Astrocyte (in vitro differentiated cells and primary cell): ENCODE measurements at regions not wholly inside any gene's neighbourhood (a gene's known extent, or its start where the extent isn't known, plus 50 kb on each side); places are given as distances from the start of the nearest gene placed in this dataset.

Source experiments
- DNase-seq: peaks from one replicate; pipeline ENCODE4 v3.0.0-alpha.2; 2010; ENCODE audit warnings: low read depth
- FAIRE-seq: peaks from 2 replicates; lab custom pipeline; 2011; peaks lifted over from hg19 to GRCh38; lab: Jason Lieb, UNC
- H2AFZ ChIP-seq: 2 replicates; pipeline ENCODE4 v1.6.0; 2012; ENCODE audit warnings: low read depth, low read length, inconsistent platforms
- H3K27ac ChIP-seq: 2 replicates; pipeline ENCODE4 v1.5.1; 2011; ENCODE audit warnings: low read depth, low read length, inconsistent platforms
- H3K27me3 ChIP-seq: 2 replicates; pipeline ENCODE4 v1.6.0; 2011; ENCODE audit warnings: low read length, inconsistent platforms; ENCODE audit not compliant: insufficient read depth
- H3K36me3 ChIP-seq: 2 replicates; pipeline ENCODE4 v1.5.1; 2011; ENCODE audit warnings: low read length, inconsistent platforms; ENCODE audit not compliant: insufficient read depth
- H3K4me1 ChIP-seq: 2 replicates; pipeline ENCODE4 v1.5.1; 2011; ENCODE audit warnings: low read length, inconsistent platforms; ENCODE audit not compliant: insufficient read depth
- H3K4me2 ChIP-seq: 2 replicates; pipeline ENCODE4 v1.6.0; 2012; ENCODE audit warnings: low read length, inconsistent platforms
- H3K4me3 ChIP-seq: 2 replicates; pipeline ENCODE4 v1.5.1; 2011; ENCODE audit warnings: low read depth, mild to moderate bottlenecking, low read length, inconsistent platforms; ENCODE audit not compliant: insufficient read depth
- H3K79me2 ChIP-seq: 2 replicates; pipeline ENCODE4 v1.6.0; 2012; ENCODE audit warnings: mild to moderate bottlenecking, low read length, inconsistent platforms; ENCODE audit not compliant: insufficient read depth
- H3K9ac ChIP-seq: 2 replicates; pipeline ENCODE4 v1.6.0; 2012; ENCODE audit warnings: mild to moderate bottlenecking, low read length, inconsistent platforms
- H3K9me3 ChIP-seq: 2 replicates; pipeline ENCODE4 v1.5.1; 2012; ENCODE audit warnings: low read depth, mild to moderate bottlenecking, low read length, inconsistent platforms; ENCODE audit not compliant: insufficient read depth
- H4K20me1 ChIP-seq: 2 replicates; pipeline ENCODE4 v1.6.0; 2012; ENCODE audit warnings: low read length, inconsistent platforms; ENCODE audit not compliant: insufficient read depth
- H3K27ac Mint-ChIP-seq: one replicate; pipeline ENCODE4 v1.8.0; 2021; ENCODE audit warnings: mild to moderate bottlenecking, mixed read lengths; ENCODE audit not compliant: unreplicated experiment
- H3K27me3 Mint-ChIP-seq: one replicate; pipeline ENCODE4 v1.8.0; 2021; ENCODE audit warnings: low read depth, mixed read lengths; ENCODE audit not compliant: unreplicated experiment
- H3K36me3 Mint-ChIP-seq: one replicate; pipeline ENCODE4 v1.8.0; 2021; ENCODE audit warnings: low read depth, mixed read lengths; ENCODE audit not compliant: unreplicated experiment
- H3K4me1 Mint-ChIP-seq: one replicate; pipeline ENCODE4 v1.8.0; 2021; ENCODE audit warnings: low read depth, mixed read lengths; ENCODE audit not compliant: unreplicated experiment
- H3K4me3 Mint-ChIP-seq: one replicate; pipeline ENCODE4 v1.8.0; 2021; ENCODE audit warnings: mild to moderate bottlenecking, moderate library complexity, mixed read lengths; ENCODE audit not compliant: unreplicated experiment
- H3K9me3 Mint-ChIP-seq: one replicate; pipeline ENCODE4 v1.8.0; 2021; ENCODE audit warnings: mild to moderate bottlenecking, mixed read lengths; ENCODE audit not compliant: unreplicated experiment
- CTCF ChIP-seq: IDR thresholded peaks from 2 replicates; pipeline ENCODE4 v1.5.1; 2011; ENCODE audit warnings: low read depth, mild to moderate bottlenecking, inconsistent platforms, low read length, moderate library complexity; ENCODE audit not compliant: insufficient read depth
- EZH2 ChIP-seq: IDR thresholded peaks from 2 replicates; pipeline ENCODE4 v1.6.1; 2012; ENCODE audit warnings: mild to moderate bottlenecking, low read length, inconsistent platforms; ENCODE audit not compliant: insufficient read depth

- Histone ChIP-seq H3K4me2 (no peak overlapping the region), H3K36me3 (no peaks in the 10 kb centered on the region), H2AFZ (no peak overlapping the region), H3K27ac (no peak overlapping the region), H4K20me1 (no peaks in the 10 kb centered on the region), H3K27me3 (peaks cover 22% of the 10 kb centered on the region), H3K4me1 (no peaks in the 10 kb centered on the region), H3K9ac (no peak overlapping the region), H3K79me2 (no peaks in the 10 kb centered on the region), H3K4me3 (no peak overlapping the region), H3K9me3 (no peaks in the 10 kb centered on the region)
- H3K36me3 Mint-ChIP-seq, result no peaks in the 10 kb centered on the region
- no peak overlapping the region for H3K27ac Mint-ChIP-seq
- no peak for FAIRE-seq
- DNase-seq, result peak; percentile 64
- no peak overlapping the region for H3K4me3 Mint-ChIP-seq
- H3K9me3 Mint-ChIP-seq, result peaks cover 3% of the 10 kb centered on the region
- H3K4me1 Mint-ChIP-seq, result no peaks in the 10 kb centered on the region
- peaks cover 83% of the 10 kb centered on the region for H3K27me3 Mint-ChIP-seq
- TF ChIP-seq CTCF, result no peak
- no peak for TF ChIP-seq EZH2
Observed at GRCh38 chr10:78915190-78915518, 153.6 kb upstream of the ZMIZ1 start.

- H3K79me2 ChIP-seq, result no peaks in the 10 kb centered on the region
- Mint-ChIP-seq H3K27ac (no peak overlapping the region), H3K9me3 (peaks cover 3% of the 10 kb centered on the region), H3K4me3 (no peak overlapping the region), H3K4me1 (no peaks in the 10 kb centered on the region), H3K36me3 (no peaks in the 10 kb centered on the region), H3K27me3 (peaks cover 77% of the 10 kb centered on the region)
- no peaks in the 10 kb centered on the region for H3K9me3 ChIP-seq
- TF ChIP-seq CTCF (no peak), EZH2 (no peak)
- H3K27me3 ChIP-seq, result peaks cover 27% of the 10 kb centered on the region
- no peak overlapping the region for H3K4me3 ChIP-seq
- no peak overlapping the region for H3K9ac ChIP-seq
- no peaks in the 10 kb centered on the region for H3K4me1 ChIP-seq
- H3K36me3 ChIP-seq, result no peaks in the 10 kb centered on the region
- FAIRE-seq, result no peak
- H2AFZ ChIP-seq, result no peak overlapping the region
- no peaks in the 10 kb centered on the region for H4K20me1 ChIP-seq
- no peak for DNase-seq
- no peak overlapping the region for H3K4me2 ChIP-seq
- no peak overlapping the region for H3K27ac ChIP-seq
Observed at GRCh38 chr10:78916227-78916626, 152.5 kb upstream of the ZMIZ1 start.

GRCh38 chr10:78919181-78919966, 149.4 kb upstream of the ZMIZ1 start:
- no peak for DNase-seq

More at GRCh38 chr10:78919181-78919966, 149.4 kb upstream of the ZMIZ1 start:
- no peak for FAIRE-seq
- Histone ChIP-seq H3K4me3 (no peak overlapping the region), H3K79me2 (no peaks in the 10 kb centered on the region), H3K9ac (no peak overlapping the region), H4K20me1 (no peaks in the 10 kb centered on the region), H3K9me3 (no peaks in the 10 kb centered on the region), H3K27me3 (peaks cover 13% of the 10 kb centered on the region), H2AFZ (no peak overlapping the region), H3K4me1 (no peaks in the 10 kb centered on the region), H3K4me2 (no peak overlapping the region), H3K27ac (no peak overlapping the region), H3K36me3 (no peaks in the 10 kb centered on the region)
- Mint-ChIP-seq H3K36me3 (peaks cover 3% of the 10 kb centered on the region), H3K4me3 (no peak overlapping the region), H3K27ac (no peak overlapping the region), H3K9me3 (no peaks in the 10 kb centered on the region), H3K27me3 (peaks cover 75% of the 10 kb centered on the region), H3K4me1 (no peaks in the 10 kb centered on the region)
- TF ChIP-seq CTCF (no peak), EZH2 (no peak)
